ENCODE measurements at regions not wholly inside any gene's neighbourhood (a gene's known extent, or its start where the extent isn't known, plus 50 kb on each side); places are given as distances from the start of the nearest gene placed in this dataset.

DNA sequence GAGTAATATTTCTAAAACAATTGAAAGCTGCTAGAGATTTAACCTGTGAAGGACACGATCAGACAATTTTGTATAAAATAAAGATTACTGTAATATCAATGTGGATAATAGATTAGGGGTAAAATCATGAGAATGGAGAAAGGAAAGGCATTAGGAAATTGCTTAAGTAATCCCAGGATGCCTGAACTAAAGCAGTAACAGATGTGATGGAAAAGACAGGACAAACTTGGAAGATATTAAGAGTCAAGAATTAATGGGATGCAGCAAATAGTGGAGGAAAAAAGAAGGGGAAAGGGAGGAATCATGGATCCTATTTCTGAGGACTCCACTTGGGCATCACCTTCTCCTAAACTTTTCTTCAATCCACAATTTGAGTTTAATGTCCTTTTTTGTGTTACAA is 437.1 kb upstream of the PMFBP1 start:
- CTCF ChIA-PET = no interaction called here
- no peaks in the 10 kb centered on the region for H3K27me3 ChIP-seq (ENCODE audit: insufficient read depth, low read length)
- H3K4me3 ChIP-seq (replicated peaks in 1 of 2; ENCODE audit: low read depth in 1 of 2, low read length in 2 of 2) = no peak overlapping the region
- intact Hi-C loops (cut with micrococcal nuclease) = no loop called here
- ATAC-seq (no peak), DNase-seq (ENCODE audit: low read depth, low spot score) (no peak)
- no peaks in the 10 kb centered on the region for H3K36me3 ChIP-seq (ENCODE audit: control insufficient read depth in 1 of 2, insufficient read depth in 2 of 2, low read length in 2 of 2)
- 0 out of 2 replicates have a peak, but pooled peaks cover 4% of the 10 kb centered on the region for H3K79me2 ChIP-seq (ENCODE audit: insufficient read depth, low read length)
- H3K4me1 ChIP-seq (ENCODE audit: control insufficient read depth in 1 of 2, insufficient read depth in 2 of 2, low read length in 2 of 2) = no peaks in the 10 kb centered on the region
- TF ChIP-seq POLR2A (IDR thresholded peaks at IDR 0.05; ENCODE audit: borderline replicate concordance, extremely low read depth, insufficient read depth, insufficient read length) = no peak
- TF ChIP-seq CEBPB (IDR thresholded peaks at IDR 0.05; ENCODE audit: low read depth) = no peak
- TF ChIP-seq JUND (IDR thresholded peaks at IDR 0.05) = no peak
- no peak for TF ChIP-seq POLR2AphosphoS5 (IDR thresholded peaks at IDR 0.05; ENCODE audit: low read depth, low read length)
- no peak for TF ChIP-seq ELF1 (IDR thresholded peaks at IDR 0.05; ENCODE audit: borderline replicate concordance, low read depth)
- TF ChIP-seq SRF (IDR thresholded peaks at IDR 0.05; ENCODE audit: low read depth) = no peak
- TF ChIP-seq EZH2phosphoT487 (IDR thresholded peaks at IDR 0.05; ENCODE audit: borderline replicate concordance) = no peak
- TF ChIP-seq EZH2 (IDR thresholded peaks at IDR 0.05) = no peak
- TF ChIP-seq MAX (IDR thresholded peaks at IDR 0.05) = no peak
- TF ChIP-seq TCF7L2 (IDR thresholded peaks at IDR 0.05; ENCODE audit: borderline replicate concordance, extremely low read depth, insufficient read depth, insufficient read length) = no peak
- no peaks in the 10 kb centered on the region for H3K9me2 ChIP-seq (ENCODE audit: insufficient read depth)
- H3K4me2 ChIP-seq (ENCODE audit: low read length) = no peak overlapping the region
- no peak overlapping the region for H3K9ac ChIP-seq (ENCODE audit: low read length)
- RAD21 ChIA-PET (ENCODE audit: low non-redundant PET in 1 of 2, low total read pairs in 2 of 2, uncharacterized antibody in 2 of 2, unreplicated experiment in 2 of 2) = no interaction called here
- BruUV-seq (replicated peaks) = no TSS peak
- H3K9me3 ChIP-seq (ENCODE audit: control insufficient read depth in 1 of 2, insufficient read depth in 1 of 2, low read depth in 1 of 2, low read length in 2 of 2) = no peaks in the 10 kb centered on the region
- no peaks in the 10 kb centered on the region for H4K20me1 ChIP-seq (ENCODE audit: insufficient read depth)
- H3K27ac ChIP-seq (ENCODE audit: low read depth, low read length) = no peak overlapping the region
- no peak overlapping the region for H2AFZ ChIP-seq (ENCODE audit: low read depth, low read length, poor library complexity, severe bottlenecking)
- POLR2A ChIA-PET = no interaction called here

GRCh38 chr16:72604375-72604774 is 432.4 kb upstream of the PMFBP1 start:
- Histone ChIP-seq H3K27ac (ENCODE audit: low read depth, low read length) (no peak overlapping the region), H3K9me2 (ENCODE audit: insufficient read depth) (no peaks in the 10 kb centered on the region), H3K79me2 (ENCODE audit: insufficient read depth, low read length) (0 out of 2 replicates have a peak, but pooled peaks cover 7% of the 10 kb centered on the region), H2AFZ (ENCODE audit: low read depth, low read length, poor library complexity, severe bottlenecking) (no peak overlapping the region), H3K4me3 (replicated peaks in 1 of 2; ENCODE audit: low read depth in 1 of 2, low read length in 2 of 2) (no peak overlapping the region), H4K20me1 (ENCODE audit: insufficient read depth) (no peaks in the 10 kb centered on the region), H3K4me1 (ENCODE audit: control insufficient read depth in 1 of 2, insufficient read depth in 2 of 2, low read length in 2 of 2) (no peaks in the 10 kb centered on the region), H3K27me3 (ENCODE audit: insufficient read depth, low read length) (no peaks in the 10 kb centered on the region), H3K9ac (ENCODE audit: low read length) (no peak overlapping the region), H3K9me3 (ENCODE audit: control insufficient read depth in 1 of 2, insufficient read depth in 1 of 2, low read depth in 1 of 2, low read length in 2 of 2) (no peaks in the 10 kb centered on the region), H3K4me2 (ENCODE audit: low read length) (no peak overlapping the region), H3K36me3 (ENCODE audit: control insufficient read depth in 1 of 2, insufficient read depth in 2 of 2, low read length in 2 of 2) (no peaks in the 10 kb centered on the region)
- intact Hi-C loops (cut with micrococcal nuclease) = no loop called here
- ChIA-PET RAD21 (ENCODE audit: low non-redundant PET in 1 of 2, low total read pairs in 2 of 2, uncharacterized antibody in 2 of 2, unreplicated experiment in 2 of 2) (no interaction called here), CTCF (no interaction called here), POLR2A (no interaction called here)
- DNase-seq (ENCODE audit: low read depth, low spot score) (no peak), ATAC-seq (no peak)
- BruUV-seq (replicated peaks) = no TSS peak
- TF ChIP-seq, protein P1, sequence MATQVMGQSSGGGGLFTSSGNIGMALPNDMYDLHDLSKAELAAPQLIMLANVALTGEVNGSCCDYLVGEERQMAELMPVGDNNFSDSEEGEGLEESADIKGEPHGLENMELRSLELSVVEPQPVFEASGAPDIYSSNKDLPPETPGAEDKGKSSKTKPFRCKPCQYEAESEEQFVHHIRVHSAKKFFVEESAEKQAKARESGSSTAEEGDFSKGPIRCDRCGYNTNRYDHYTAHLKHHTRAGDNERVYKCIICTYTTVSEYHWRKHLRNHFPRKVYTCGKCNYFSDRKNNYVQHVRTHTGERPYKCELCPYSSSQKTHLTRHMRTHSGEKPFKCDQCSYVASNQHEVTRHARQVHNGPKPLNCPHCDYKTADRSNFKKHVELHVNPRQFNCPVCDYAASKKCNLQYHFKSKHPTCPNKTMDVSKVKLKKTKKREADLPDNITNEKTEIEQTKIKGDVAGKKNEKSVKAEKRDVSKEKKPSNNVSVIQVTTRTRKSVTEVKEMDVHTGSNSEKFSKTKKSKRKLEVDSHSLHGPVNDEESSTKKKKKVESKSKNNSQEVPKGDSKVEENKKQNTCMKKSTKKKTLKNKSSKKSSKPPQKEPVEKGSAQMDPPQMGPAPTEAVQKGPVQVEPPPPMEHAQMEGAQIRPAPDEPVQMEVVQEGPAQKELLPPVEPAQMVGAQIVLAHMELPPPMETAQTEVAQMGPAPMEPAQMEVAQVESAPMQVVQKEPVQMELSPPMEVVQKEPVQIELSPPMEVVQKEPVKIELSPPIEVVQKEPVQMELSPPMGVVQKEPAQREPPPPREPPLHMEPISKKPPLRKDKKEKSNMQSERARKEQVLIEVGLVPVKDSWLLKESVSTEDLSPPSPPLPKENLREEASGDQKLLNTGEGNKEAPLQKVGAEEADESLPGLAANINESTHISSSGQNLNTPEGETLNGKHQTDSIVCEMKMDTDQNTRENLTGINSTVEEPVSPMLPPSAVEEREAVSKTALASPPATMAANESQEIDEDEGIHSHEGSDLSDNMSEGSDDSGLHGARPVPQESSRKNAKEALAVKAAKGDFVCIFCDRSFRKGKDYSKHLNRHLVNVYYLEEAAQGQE (IDR thresholded peaks at IDR 0.05; ENCODE audit: low read depth) = no peak
- no peak for TF ChIP-seq ZNF274 (IDR thresholded peaks at IDR 0.05; ENCODE audit: low read depth, low read length)
- no peak for TF ChIP-seq TCF7L2 (IDR thresholded peaks at IDR 0.05; ENCODE audit: borderline replicate concordance, extremely low read depth, insufficient read depth, insufficient read length)
- TF ChIP-seq SIN3A (IDR thresholded peaks at IDR 0.05; ENCODE audit: low read depth) = no peak
- TF ChIP-seq EGR1 (IDR thresholded peaks at IDR 0.05; ENCODE audit: low read depth) = no peak
- TF ChIP-seq EZH2phosphoT487 (IDR thresholded peaks at IDR 0.05; ENCODE audit: borderline replicate concordance) = no peak
- TF ChIP-seq SRF (IDR thresholded peaks at IDR 0.05; ENCODE audit: low read depth) = no peak
- no peak for TF ChIP-seq JUND (IDR thresholded peaks at IDR 0.05)
- no peak for TF ChIP-seq ATF3 (IDR thresholded peaks at IDR 0.05)
- TF ChIP-seq SP1 (IDR thresholded peaks at IDR 0.05; ENCODE audit: low read depth) = no peak
- TF ChIP-seq ELF1 (IDR thresholded peaks at IDR 0.05; ENCODE audit: borderline replicate concordance, low read depth) = no peak
- TF ChIP-seq CEBPB (IDR thresholded peaks at IDR 0.05; ENCODE audit: low read depth) = no peak

Data from HCT116 (cell line).